ENCODE measurements at regions not wholly inside any gene's neighbourhood (a gene's known extent, or its start where the extent isn't known, plus 50 kb on each side); places are given as distances from the start of the nearest gene placed in this dataset.
A peak's percentile ranks its signal among the peaks of the same experiment; 100 is the strongest.

- no peak for DNase-seq (ENCODE audit: low spot score)
These were observed 52.1 kb upstream of the CD5L start for GRCh38 chr1:157893686-157894085.

GRCh38 chr1:157894613-157895165, 53.1 kb upstream of the CD5L start:
- DNase-seq (ENCODE audit: low spot score), result no peak

GRCh38 chr1:157910270-157910669, 68.7 kb upstream of the CD5L start:
- no peak for DNase-seq (ENCODE audit: low spot score)

- DNase-seq (ENCODE audit: low spot score), result no peak
These were observed 74.3 kb upstream of the CD5L start for GRCh38 chr1:157915859-157916258.

- no peak for DNase-seq (ENCODE audit: low spot score)
These were observed 75.4 kb upstream of the CD5L start for GRCh38 chr1:157916887-157917570.

- no peak for DNase-seq (ENCODE audit: low spot score)
These were observed 72.7 kb upstream of the KIRREL1 start for GRCh38 chr1:157920748-157921147.

- DNase-seq (ENCODE audit: low spot score), result no peak
These were observed 67.9 kb upstream of the KIRREL1 start for GRCh38 chr1:157925419-157926166.

- peak; percentile 22 for DNase-seq (ENCODE audit: low spot score)
These were observed 61.4 kb upstream of the KIRREL1 start for GRCh38 chr1:157932069-157932468.

- no peak for DNase-seq (ENCODE audit: low spot score)
These were observed 55.7 kb upstream of the KIRREL1 start for GRCh38 chr1:157937744-157938143.

- DNase-seq (ENCODE audit: low spot score), result no peak
These were observed 51.5 kb upstream of the KIRREL1 start for GRCh38 chr1:157941939-157942338.

Measured in AG08395 (cell line).